Ascending aorta (tissue), 2 donors: ENCODE measurements at regions not wholly inside any gene's neighbourhood (a gene's known extent, or its start where the extent isn't known, plus 50 kb on each side); places are given as distances from the start of the nearest gene placed in this dataset.

ENCODE experiments used
- DNase-seq, 2 donors: peaks; one replicate each; pipeline ENCODE4 v3.0.0-alpha.2; 2019; ENCODE audit warnings: low spot score in 2 of 2
- H3K27ac ChIP-seq, 2 donors: fragments of 200-600 bp; sonication (generic); one replicate each; pipeline ENCODE4 v1.5.1; 2016 to 2017; ENCODE audit warnings: mild to moderate bottlenecking in 1 of 2
- H3K27me3 ChIP-seq: fragments of 200-600 bp; sonication (generic); one replicate; pipeline ENCODE4 v1.5.1; 2017
- H3K36me3 ChIP-seq, 2 donors: fragments of 200-600 bp; sonication (generic); one replicate each; pipeline ENCODE4 v1.5.1; 2016
- H3K4me1 ChIP-seq, 2 donors: fragments of 200-600 bp; sonication (generic); one replicate each; pipeline ENCODE4 v1.5.1; 2016 to 2017; ENCODE audit warnings: mild to moderate bottlenecking in 1 of 2
- H3K4me3 ChIP-seq, 2 donors: fragments of 200-600 bp; sonication (generic); one replicate each; pipeline ENCODE4 v1.5.1; 2016 to 2017; ENCODE audit warnings: mild to moderate bottlenecking in 1 of 2
- H3K9me3 ChIP-seq, 2 donors: fragments of 200-600 bp; sonication (generic); one replicate each; pipeline ENCODE4 v1.5.1; 2016
- intact Hi-C: fragments of 100-400 bp; cut with DNase I; formaldehyde crosslinking; loops from one replicate; pipeline ENCODE4 v1.15.1; 2023
- TF ChIP-seq, protein P1 (sequence below), 3 experiments: fragments of 200-600 bp in 2 of 3; fragments of 450-650 bp in 1 of 3; sonication (generic) in 2 of 3; IDR thresholded peaks; one replicate each; pipeline ENCODE4 v1.5.1; 2016 to 2019; ENCODE audit warnings: antibody characterized with exemption in 3 of 3, mild to moderate bottlenecking in 1 of 3, moderate library complexity in 1 of 3

DNA sequence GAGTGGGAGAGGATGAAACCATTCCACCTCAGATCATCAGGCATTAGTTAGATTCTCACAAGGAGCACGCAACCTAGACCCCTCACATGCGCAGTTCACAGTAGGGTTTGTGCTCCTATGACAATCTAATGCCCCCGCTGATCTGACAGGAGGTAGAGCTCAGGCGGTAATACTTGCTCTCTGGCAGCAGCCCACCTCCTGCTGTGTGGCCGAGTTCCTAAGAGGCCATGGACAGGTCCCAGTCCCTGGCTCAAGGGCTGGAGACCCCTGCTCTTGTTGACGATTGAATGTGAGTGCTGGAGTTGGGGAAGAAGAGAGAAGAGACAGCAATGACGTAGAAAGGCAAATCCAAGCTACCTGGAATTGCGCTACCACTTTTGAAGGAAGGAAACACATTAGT, 267.2 kb downstream of the TFEC start:
- Histone ChIP-seq H3K27ac (no peak overlapping the region), H3K4me3 (no peak overlapping the region), H3K4me1 (no peaks in the 10 kb centered on the region), H3K9me3 (no peaks in the 10 kb centered on the region), H3K27me3 (no peaks in the 10 kb centered on the region), H3K36me3 (no peaks in the 10 kb centered on the region)
- no peak for DNase-seq
- TF ChIP-seq, protein P1, sequence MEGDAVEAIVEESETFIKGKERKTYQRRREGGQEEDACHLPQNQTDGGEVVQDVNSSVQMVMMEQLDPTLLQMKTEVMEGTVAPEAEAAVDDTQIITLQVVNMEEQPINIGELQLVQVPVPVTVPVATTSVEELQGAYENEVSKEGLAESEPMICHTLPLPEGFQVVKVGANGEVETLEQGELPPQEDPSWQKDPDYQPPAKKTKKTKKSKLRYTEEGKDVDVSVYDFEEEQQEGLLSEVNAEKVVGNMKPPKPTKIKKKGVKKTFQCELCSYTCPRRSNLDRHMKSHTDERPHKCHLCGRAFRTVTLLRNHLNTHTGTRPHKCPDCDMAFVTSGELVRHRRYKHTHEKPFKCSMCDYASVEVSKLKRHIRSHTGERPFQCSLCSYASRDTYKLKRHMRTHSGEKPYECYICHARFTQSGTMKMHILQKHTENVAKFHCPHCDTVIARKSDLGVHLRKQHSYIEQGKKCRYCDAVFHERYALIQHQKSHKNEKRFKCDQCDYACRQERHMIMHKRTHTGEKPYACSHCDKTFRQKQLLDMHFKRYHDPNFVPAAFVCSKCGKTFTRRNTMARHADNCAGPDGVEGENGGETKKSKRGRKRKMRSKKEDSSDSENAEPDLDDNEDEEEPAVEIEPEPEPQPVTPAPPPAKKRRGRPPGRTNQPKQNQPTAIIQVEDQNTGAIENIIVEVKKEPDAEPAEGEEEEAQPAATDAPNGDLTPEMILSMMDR (IDR thresholded peaks at IDR 0.05), result no peak
- intact Hi-C loops, result no loop called here

DNA sequence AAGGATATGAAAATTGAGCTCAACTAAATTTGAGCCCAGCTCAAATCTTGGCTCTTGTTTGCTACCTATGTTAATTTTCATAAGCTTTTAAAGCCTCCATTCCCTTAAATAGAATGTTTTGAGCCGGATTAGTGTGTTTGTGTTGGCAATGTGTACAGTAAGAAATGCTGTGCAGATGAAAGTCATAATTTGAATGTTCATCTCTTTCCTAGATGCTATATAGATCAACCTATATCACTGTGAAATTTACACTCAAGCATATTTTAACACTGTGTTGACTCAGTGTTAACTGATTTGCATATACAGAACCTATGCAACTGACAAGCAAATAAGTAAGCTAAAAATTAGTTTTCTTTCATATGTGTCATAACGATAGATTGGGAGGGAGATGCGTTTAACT, 272.5 kb downstream of the TFEC start:
- intact Hi-C loops, result no loop called here
- H3K4me3 ChIP-seq, result no peak overlapping the region
- H3K27ac ChIP-seq, result no peak overlapping the region
- H3K27me3 ChIP-seq, result no peaks in the 10 kb centered on the region
- DNase-seq, result no peak
- TF ChIP-seq, protein P1 (IDR thresholded peaks at IDR 0.05), result no peak
- no peaks in the 10 kb centered on the region for H3K9me3 ChIP-seq
- H3K4me1 ChIP-seq, result no peaks in the 10 kb centered on the region
- no peaks in the 10 kb centered on the region for H3K36me3 ChIP-seq

DNA sequence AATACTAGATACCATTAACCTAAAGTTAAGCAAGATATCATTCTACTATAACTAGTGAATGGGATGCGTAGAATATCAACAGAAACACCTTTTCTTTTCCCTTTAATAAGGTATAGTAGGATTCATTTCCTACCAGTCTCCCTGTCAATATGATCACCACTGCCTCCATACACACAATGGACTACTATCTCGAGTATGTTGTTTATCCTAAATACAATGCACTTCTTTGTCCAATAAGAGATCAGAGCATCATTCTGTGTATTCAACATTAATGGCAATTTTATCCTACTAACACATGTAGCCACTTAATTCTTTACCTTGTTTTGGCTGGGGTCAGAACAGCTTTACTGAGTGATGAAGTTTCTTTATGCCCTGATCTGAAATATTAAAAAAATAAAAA, 276.3 kb downstream of the TFEC start:
- TF ChIP-seq, protein P1 (IDR thresholded peaks at IDR 0.05), result no peak
- H3K27me3 ChIP-seq, result no peaks in the 10 kb centered on the region
- no peak for DNase-seq
- intact Hi-C loops, result no loop called here
- no peaks in the 10 kb centered on the region for H3K9me3 ChIP-seq
- H3K27ac ChIP-seq, result no peak overlapping the region
- H3K4me3 ChIP-seq, result no peak overlapping the region
- H3K36me3 ChIP-seq, result no peaks in the 10 kb centered on the region
- H3K4me1 ChIP-seq, result no peaks in the 10 kb centered on the region

DNA sequence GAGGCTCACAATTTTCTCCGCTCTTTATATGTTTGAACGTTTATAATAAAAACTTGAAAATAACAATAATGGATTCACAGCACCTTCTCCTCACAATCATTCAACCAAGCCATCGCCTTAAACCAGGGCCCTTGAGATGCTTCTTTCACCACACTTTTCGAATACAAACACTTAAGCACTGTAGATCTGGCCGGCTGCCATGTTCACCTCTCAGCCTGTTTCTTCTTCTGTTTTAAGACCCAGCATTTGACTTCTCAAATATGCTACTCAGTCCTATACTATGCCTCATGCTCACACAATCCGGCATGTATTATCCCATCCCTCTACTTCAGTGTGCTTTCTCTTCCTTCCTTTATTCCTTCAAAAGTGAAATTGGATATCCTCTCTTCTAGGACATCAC, 280.6 kb downstream of the TFEC start:
- H3K4me3 ChIP-seq, result no peak overlapping the region
- no peaks in the 10 kb centered on the region for H3K36me3 ChIP-seq
- no peaks in the 10 kb centered on the region for H3K27me3 ChIP-seq
- TF ChIP-seq, protein P1 (IDR thresholded peaks at IDR 0.05), result no peak
- intact Hi-C loops, result no loop called here
- H3K4me1 ChIP-seq, result no peaks in the 10 kb centered on the region
- H3K27ac ChIP-seq, result no peak overlapping the region
- H3K9me3 ChIP-seq, result no peaks in the 10 kb centered on the region
- DNase-seq, result no peak

DNA sequence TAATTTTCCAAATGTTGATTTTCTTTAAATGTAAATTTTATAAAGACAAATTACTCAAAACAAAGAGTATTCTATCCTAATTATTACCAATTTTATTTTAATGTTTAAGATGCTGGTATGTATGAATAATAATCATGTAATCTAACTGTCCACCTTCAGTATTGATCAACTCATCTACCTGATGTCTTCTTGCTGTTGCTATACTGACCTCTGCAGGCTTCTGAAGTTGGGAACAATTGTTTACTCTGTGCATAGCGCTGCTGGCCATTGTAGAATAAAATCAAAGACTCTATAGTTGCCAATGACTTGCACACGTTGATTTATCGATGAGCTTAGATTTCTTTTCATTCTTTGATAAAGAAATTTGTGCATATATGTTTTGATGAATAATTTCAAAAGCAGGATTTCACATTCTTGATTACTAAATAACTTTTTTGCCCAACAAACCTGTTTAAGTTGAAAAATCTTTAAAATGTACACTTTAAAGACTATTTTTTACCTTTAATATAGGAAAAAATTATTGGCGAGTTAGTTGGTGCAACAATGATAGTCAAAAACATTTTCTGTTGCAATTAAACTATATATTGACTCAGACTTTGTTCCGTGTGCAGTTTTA, 282.3 kb downstream of the TFEC start:
- no peak overlapping the region for H3K27ac ChIP-seq
- no peaks in the 10 kb centered on the region for H3K36me3 ChIP-seq
- no peaks in the 10 kb centered on the region for H3K4me1 ChIP-seq
- H3K27me3 ChIP-seq, result no peaks in the 10 kb centered on the region
- TF ChIP-seq, protein P1 (IDR thresholded peaks at IDR 0.05), result no peak
- H3K4me3 ChIP-seq, result no peak overlapping the region
- no peak for DNase-seq
- H3K9me3 ChIP-seq, result no peaks in the 10 kb centered on the region
- intact Hi-C loops, result no loop called here

DNA sequence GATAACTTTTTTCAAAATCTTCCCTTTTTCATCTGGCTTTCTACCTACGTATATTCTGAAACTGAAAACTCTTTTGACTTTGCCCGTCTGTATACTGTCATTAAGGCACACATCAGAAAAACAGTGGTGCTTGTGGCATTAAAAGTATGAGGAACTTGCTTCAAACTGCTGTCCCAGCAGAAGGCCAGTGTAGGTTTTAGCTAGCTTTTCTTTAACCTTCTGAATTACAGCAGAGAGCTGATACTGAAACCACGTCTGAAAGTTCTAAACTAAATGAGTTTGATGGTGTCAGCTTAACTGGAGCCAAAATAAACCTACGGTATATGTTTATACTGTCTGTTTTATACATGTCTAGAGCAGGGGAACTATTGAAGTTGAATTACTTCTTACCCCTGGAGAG, 283.4 kb downstream of the TFEC start:
- DNase-seq, result no peak
- no peak overlapping the region for H3K27ac ChIP-seq
- no peaks in the 10 kb centered on the region for H3K9me3 ChIP-seq
- H3K4me1 ChIP-seq, result no peaks in the 10 kb centered on the region
- H3K36me3 ChIP-seq, result no peaks in the 10 kb centered on the region
- no peaks in the 10 kb centered on the region for H3K27me3 ChIP-seq
- intact Hi-C loops, result no loop called here
- no peak overlapping the region for H3K4me3 ChIP-seq
- TF ChIP-seq, protein P1 (IDR thresholded peaks at IDR 0.05), result no peak
